ENCODE measurements at regions not wholly inside any gene's neighbourhood (a gene's known extent, or its start where the extent isn't known, plus 50 kb on each side); places are given as distances from the start of the nearest gene placed in this dataset.

- TF ChIP-seq ZNF318 (IDR thresholded peaks at IDR 0.05; ENCODE audit: borderline replicate concordance in 1 of 2, low read depth in 1 of 2) (peak in 1 of 2 experiments; percentile 70; a peak in 1 of 4 replicates), ZNF655 (CRISPR knock-in tag; IDR thresholded peaks at IDR 0.05) (no peak), IRF9 (tag; IDR thresholded peaks at IDR 0.05) (peak; percentile 79; the same call in 1 of the 2 replicates), FIP1L1 (IDR thresholded peaks at IDR 0.05; ENCODE audit: low read depth, low read length, poor library complexity, severe bottlenecking) (no peak), TARDBP (IDR thresholded peaks at IDR 0.05) (no peak), ZNF197 (CRISPR knock-in tag; IDR thresholded peaks at IDR 0.05; ENCODE audit: low read depth) (no peak; the same call in 1 of the 2 replicates), ZBTB26 (CRISPR knock-in tag; IDR thresholded peaks at IDR 0.05) (no peak), SNIP1 (IDR thresholded peaks at IDR 0.05; ENCODE audit: low read depth) (no peak), POU5F1 (IDR thresholded peaks at IDR 0.05; ENCODE audit: borderline replicate concordance, low read depth, low read length, partially characterized antibody) (no peak), HMGN3 (IDR thresholded peaks at IDR 0.05; ENCODE audit: borderline replicate concordance, extremely low read depth, insufficient read length, low read depth, low read length) (peak; percentile 39), SMARCA4 (IDR thresholded peaks at IDR 0.05) (peak; percentile 82; the same call in 1 of the 2 replicates), GMEB1 (CRISPR knock-in tag; IDR thresholded peaks at IDR 0.05) (peak; percentile 33; the same call in 1 of the 2 replicates), YBX1 (IDR thresholded peaks at IDR 0.05) (no peak)
These were observed 277.2 kb upstream of the ADRA1B start (continued) for GRCh38 chr5:159638954-159639559.
